ENCODE measurements at regions not wholly inside any gene's neighbourhood (a gene's known extent, or its start where the extent isn't known, plus 50 kb on each side); places are given as distances from the start of the nearest gene placed in this dataset.

DNA sequence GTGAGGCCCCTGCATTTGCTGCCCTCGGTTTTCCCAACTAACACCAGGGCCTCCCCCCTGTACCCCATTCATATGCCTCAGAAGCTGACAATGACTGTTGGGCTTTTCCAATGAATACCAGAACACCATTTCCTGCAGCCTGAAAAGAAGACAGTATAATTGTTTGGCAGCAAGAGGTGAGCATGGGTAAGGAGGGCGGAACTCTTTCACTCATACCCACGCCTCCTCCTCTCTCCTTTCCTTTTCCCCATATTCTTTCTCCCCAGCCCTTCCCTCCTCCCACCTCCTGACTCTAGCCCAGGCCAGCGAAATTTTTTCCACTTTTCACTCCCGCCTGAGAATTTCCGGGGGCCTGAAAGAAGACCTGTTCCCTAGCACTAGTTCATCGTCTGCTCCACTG lies 58.0 kb upstream of the CHST1 start:
- DNase-seq = no peak

DNA sequence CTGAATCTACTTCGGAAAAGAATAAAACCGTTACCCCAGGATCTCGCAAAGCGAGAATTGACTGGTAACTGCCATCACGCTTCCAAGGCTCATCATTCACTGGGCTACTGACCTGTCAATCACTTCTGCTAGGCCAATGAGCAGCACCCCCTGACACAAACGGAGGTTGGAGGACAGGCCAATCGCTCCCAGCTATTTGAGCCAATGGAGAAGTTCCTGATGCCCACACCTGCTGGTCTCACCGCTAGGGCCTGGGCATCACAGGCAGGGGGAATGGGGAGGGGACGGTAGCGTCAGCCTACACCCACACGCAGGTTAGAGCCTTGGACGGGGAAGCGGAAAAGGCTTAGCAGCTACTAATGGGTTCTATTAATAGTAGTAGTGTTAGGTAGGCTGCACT lies 56.7 kb upstream of the CHST1 start:
- DNase-seq = no peak

GRCh38 chr11:45717526-45717925 lies 52.1 kb upstream of the CHST1 start:
- DNase-seq = no peak

DNA sequence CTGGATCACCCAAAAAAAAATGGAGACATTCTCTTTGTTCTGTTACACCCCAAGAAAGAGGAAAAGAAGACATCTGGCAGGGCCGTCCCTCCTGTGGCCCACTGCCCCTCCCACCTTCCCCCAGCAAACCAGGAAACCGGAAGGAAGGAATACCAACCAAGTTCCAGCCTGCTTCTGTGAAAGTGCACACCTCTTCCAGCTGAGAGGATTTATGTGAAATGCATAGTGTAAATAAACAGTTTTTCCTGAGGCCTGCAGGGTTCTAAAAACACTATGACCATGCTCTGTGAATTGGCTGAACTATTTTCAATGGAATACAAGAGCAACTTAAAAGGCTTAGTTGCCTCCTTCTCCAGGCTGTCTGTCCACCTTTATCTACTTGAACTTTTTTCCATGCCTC lies 50.0 kb upstream of the CHST1 start:
- no peak for DNase-seq
